ENCODE measurements at regions not wholly inside any gene's neighbourhood (a gene's known extent, or its start where the extent isn't known, plus 50 kb on each side); places are given as distances from the start of the nearest gene placed in this dataset.
"Not testable (repeated sequence)": the region's sequence is repeated elsewhere in the genome, so short reads cannot be mapped to it uniquely, and the experiment has no call there.

- no peak for DNase-seq
Observed at GRCh38 chr11:44454666-44455065, 110.8 kb upstream of the CD82 start.

GRCh38 chr11:44456544-44457300 is 108.7 kb upstream of the CD82 start:
- DNase-seq: no peak

GRCh38 chr11:44457862-44458261 is 107.6 kb upstream of the CD82 start:
- DNase-seq: no peak

GRCh38 chr11:44463751-44464150 is 101.7 kb upstream of the CD82 start:
- DNase-seq: no peak

GRCh38 chr11:44464741-44465140 is 100.7 kb upstream of the CD82 start:
- no peak for DNase-seq

GRCh38 chr11:44466531-44467205 is 98.8 kb upstream of the CD82 start:
- no peak for DNase-seq

- DNase-seq: no peak
Observed at GRCh38 chr11:44467413-44467812, 98.0 kb upstream of the CD82 start.

GRCh38 chr11:44467931-44468330 is 97.5 kb upstream of the CD82 start:
- no peak for DNase-seq

GRCh38 chr11:44468345-44468988 is 97.0 kb upstream of the CD82 start:
- no peak for DNase-seq

- no peak for DNase-seq
Observed at GRCh38 chr11:44469412-44469811, 96.1 kb upstream of the CD82 start.

- no peak for DNase-seq
Observed at GRCh38 chr11:44470854-44471253, 94.6 kb upstream of the CD82 start.

GRCh38 chr11:44471603-44472002 is 93.9 kb upstream of the CD82 start:
- no peak for DNase-seq

GRCh38 chr11:44472916-44473315 is 92.5 kb upstream of the CD82 start:
- DNase-seq: no peak

GRCh38 chr11:44474702-44475101 is 90.8 kb upstream of the CD82 start:
- no peak for DNase-seq

- DNase-seq: no peak
Observed at GRCh38 chr11:44475114-44475686, 90.3 kb upstream of the CD82 start.

GRCh38 chr11:44482338-44482737 is 83.1 kb upstream of the CD82 start:
- not testable (repeated sequence) for DNase-seq

GRCh38 chr11:44483919-44484610 is 81.4 kb upstream of the CD82 start:
- no peak for DNase-seq

- DNase-seq: no peak
Observed at GRCh38 chr11:44488165-44488965, 77.1 kb upstream of the CD82 start.

GRCh38 chr11:44493383-44493782 is 72.1 kb upstream of the CD82 start:
- no peak for DNase-seq

GRCh38 chr11:44493930-44494329 is 71.5 kb upstream of the CD82 start:
- no peak for DNase-seq

GRCh38 chr11:44494785-44495184 is 70.7 kb upstream of the CD82 start:
- DNase-seq: no peak

- DNase-seq: no peak
Observed at GRCh38 chr11:44496391-44496790, 69.1 kb upstream of the CD82 start.

Data from stimulated activated CD4-positive, alpha-beta T cell treated with anti-CD3 and anti-CD28 coated beads, Interleukin-2, amount 100 ng/mL, for 24 hours (primary cell).